ENCODE measurements at regions not wholly inside any gene's neighbourhood (a gene's known extent, or its start where the extent isn't known, plus 50 kb on each side); places are given as distances from the start of the nearest gene placed in this dataset.
A peak's percentile ranks its signal among the peaks of the same experiment; 100 is the strongest.
"Not testable (repeated sequence)": the region's sequence is repeated elsewhere in the genome, so short reads cannot be mapped to it uniquely, and the experiment has no call there.

- peaks cover 0 to 3% (median 0%) of the 10 kb centered on the region in 3 donors for H3K4me1 ChIP-seq (ENCODE audit: control insufficient read depth in 2 of 3, insufficient read depth in 2 of 3, low read depth in 1 of 3, low read length in 3 of 3)
Measured at GRCh38 chr20:25848222-25848621, 151.6 kb upstream of the ZNF337 start.

DNA sequence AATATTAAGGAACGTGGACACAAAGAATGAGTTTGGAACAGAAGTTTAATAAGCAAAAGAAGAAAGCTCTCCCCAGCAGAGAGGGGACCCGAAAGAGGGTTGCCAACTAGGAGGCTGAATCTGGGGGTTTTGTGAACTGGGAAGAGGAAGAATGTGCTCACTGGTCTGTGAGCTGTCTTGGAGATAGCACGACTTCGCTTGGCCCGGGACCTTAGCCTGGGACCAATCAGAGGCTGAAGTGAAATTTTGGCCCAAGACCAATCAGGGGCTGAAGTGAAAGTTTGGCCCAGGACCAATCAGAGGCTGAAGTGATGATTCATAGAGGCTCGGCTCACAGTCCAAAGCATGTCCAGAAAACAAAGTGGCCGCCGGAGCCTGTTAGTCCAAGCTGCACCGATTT, 148.0 kb upstream of the ZNF337 start:
- H3K9me3 ChIP-seq (ENCODE audit: control insufficient read depth in 2 of 3, insufficient read depth in 1 of 3, low read length in 3 of 3); FAIRE-seq; intact Hi-C loops (cut with DNase I); H3K4me1 ChIP-seq (ENCODE audit: control insufficient read depth in 2 of 3, insufficient read depth in 2 of 3, low read depth in 1 of 3, low read length in 3 of 3); H3K4me3 ChIP-seq (ENCODE audit: low read length in 3 of 3); DNase-seq; H3K27me3 ChIP-seq (ENCODE audit: control insufficient read depth, insufficient read depth, low read length); H3K36me3 ChIP-seq (ENCODE audit: control insufficient read depth in 2 of 3, insufficient read depth in 3 of 3, low read length in 3 of 3); H3K9ac ChIP-seq (ENCODE audit: low read length in 3 of 3); H3K27ac ChIP-seq (ENCODE audit: low read depth in 2 of 2, low read length in 2 of 2): not testable (repeated sequence)

More at GRCh38 chr20:25848222-25848621, 151.6 kb upstream of the ZNF337 start:
- TF ChIP-seq, protein P1, sequence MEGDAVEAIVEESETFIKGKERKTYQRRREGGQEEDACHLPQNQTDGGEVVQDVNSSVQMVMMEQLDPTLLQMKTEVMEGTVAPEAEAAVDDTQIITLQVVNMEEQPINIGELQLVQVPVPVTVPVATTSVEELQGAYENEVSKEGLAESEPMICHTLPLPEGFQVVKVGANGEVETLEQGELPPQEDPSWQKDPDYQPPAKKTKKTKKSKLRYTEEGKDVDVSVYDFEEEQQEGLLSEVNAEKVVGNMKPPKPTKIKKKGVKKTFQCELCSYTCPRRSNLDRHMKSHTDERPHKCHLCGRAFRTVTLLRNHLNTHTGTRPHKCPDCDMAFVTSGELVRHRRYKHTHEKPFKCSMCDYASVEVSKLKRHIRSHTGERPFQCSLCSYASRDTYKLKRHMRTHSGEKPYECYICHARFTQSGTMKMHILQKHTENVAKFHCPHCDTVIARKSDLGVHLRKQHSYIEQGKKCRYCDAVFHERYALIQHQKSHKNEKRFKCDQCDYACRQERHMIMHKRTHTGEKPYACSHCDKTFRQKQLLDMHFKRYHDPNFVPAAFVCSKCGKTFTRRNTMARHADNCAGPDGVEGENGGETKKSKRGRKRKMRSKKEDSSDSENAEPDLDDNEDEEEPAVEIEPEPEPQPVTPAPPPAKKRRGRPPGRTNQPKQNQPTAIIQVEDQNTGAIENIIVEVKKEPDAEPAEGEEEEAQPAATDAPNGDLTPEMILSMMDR (IDR thresholded peaks at IDR 0.05; ENCODE audit: borderline replicate concordance, extremely low read depth, insufficient read depth), result no peak
- Histone ChIP-seq H3K4me3 (ENCODE audit: low read length in 3 of 3) (no peak overlapping the region), H3K36me3 (ENCODE audit: control insufficient read depth in 2 of 3, insufficient read depth in 3 of 3, low read length in 3 of 3) (no peaks in the 10 kb centered on the region), H3K9ac (ENCODE audit: low read length in 3 of 3) (no peak overlapping the region), H3K9me3 (ENCODE audit: control insufficient read depth in 2 of 3, insufficient read depth in 1 of 3, low read length in 3 of 3) (no peaks in the 10 kb centered on the region), H3K27me3 (ENCODE audit: control insufficient read depth, insufficient read depth, low read length) (no peaks in the 10 kb centered on the region), H3K27ac (ENCODE audit: low read depth in 2 of 2, low read length in 2 of 2) (no peak overlapping the region)
- FAIRE-seq, result no peak
- peak in 1 of 5 donors; percentile 41 for DNase-seq
- intact Hi-C loops (cut with DNase I), result no loop called here

- H3K36me3 ChIP-seq (ENCODE audit: control insufficient read depth in 2 of 3, insufficient read depth in 3 of 3, low read length in 3 of 3); H3K27ac ChIP-seq (ENCODE audit: low read depth in 2 of 2, low read length in 2 of 2); H3K27me3 ChIP-seq (ENCODE audit: control insufficient read depth, insufficient read depth, low read length); H3K4me1 ChIP-seq (ENCODE audit: control insufficient read depth in 2 of 3, insufficient read depth in 2 of 3, low read depth in 1 of 3, low read length in 3 of 3); H3K4me3 ChIP-seq (ENCODE audit: low read length in 3 of 3); H3K9me3 ChIP-seq (ENCODE audit: control insufficient read depth in 2 of 3, insufficient read depth in 1 of 3, low read length in 3 of 3); FAIRE-seq; DNase-seq; H3K9ac ChIP-seq (ENCODE audit: low read length in 3 of 3); intact Hi-C loops (cut with DNase I): not testable (repeated sequence)
Measured at GRCh38 chr20:25813511-25813910, 116.9 kb upstream of the ZNF337 start.

DNA sequence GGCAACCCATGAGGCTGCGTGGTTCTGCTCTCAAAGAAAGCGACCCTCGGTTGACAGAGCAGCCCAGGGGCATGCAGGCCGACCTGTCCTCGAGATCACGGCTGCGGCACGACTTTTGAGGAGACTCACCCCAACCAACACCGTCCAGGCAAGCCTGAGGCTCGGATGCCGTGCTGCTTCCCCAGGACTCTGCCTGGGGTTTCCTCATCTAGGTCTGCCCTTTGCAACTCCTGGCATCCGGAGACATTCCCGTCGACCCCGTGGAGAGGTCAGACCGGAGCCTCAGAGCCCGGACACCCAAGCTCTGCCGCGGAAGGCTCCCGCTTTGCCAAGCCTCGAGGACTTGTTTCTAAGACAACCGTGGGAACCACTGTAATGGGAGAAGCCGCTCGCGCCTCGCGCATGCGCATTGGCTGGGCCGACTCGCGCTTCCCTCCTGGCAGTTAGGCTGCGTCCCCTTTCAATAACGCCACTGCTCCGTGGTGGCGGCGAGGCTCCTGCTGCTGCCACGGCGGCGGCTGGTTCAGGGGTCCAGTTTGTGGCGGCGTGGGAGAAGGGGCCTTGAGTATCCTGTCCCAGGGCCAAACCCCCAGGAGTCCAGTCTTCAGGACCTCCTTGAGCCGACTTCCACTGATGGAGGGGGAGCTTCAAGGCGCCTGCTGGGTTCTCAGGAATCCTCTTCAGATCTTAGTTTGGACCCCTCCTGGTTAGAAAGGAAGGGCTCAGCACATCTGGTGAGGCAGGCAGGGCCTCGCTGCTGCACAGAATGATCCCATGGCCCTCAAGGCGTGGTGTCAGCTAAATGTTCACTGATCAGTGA, 101.7 kb upstream of the ZNF337 start:
- H3K4me3 ChIP-seq (ENCODE audit: low read length in 3 of 3); H3K4me1 ChIP-seq (ENCODE audit: control insufficient read depth in 2 of 3, insufficient read depth in 2 of 3, low read depth in 1 of 3, low read length in 3 of 3); H3K27ac ChIP-seq (ENCODE audit: low read depth in 2 of 2, low read length in 2 of 2); H3K9me3 ChIP-seq (ENCODE audit: control insufficient read depth in 2 of 3, insufficient read depth in 1 of 3, low read length in 3 of 3); DNase-seq; H3K9ac ChIP-seq (ENCODE audit: low read length in 3 of 3); intact Hi-C loops (cut with DNase I); H3K27me3 ChIP-seq (ENCODE audit: control insufficient read depth, insufficient read depth, low read length); H3K36me3 ChIP-seq (ENCODE audit: control insufficient read depth in 2 of 3, insufficient read depth in 3 of 3, low read length in 3 of 3); FAIRE-seq: not testable (repeated sequence)

GRCh38 chr20:25797062-25797461, 100.4 kb upstream of the ZNF337 start:
- DNase-seq; H3K27ac ChIP-seq (ENCODE audit: low read depth in 2 of 2, low read length in 2 of 2); H3K4me1 ChIP-seq (ENCODE audit: control insufficient read depth in 2 of 3, insufficient read depth in 2 of 3, low read depth in 1 of 3, low read length in 3 of 3); H3K9me3 ChIP-seq (ENCODE audit: control insufficient read depth in 2 of 3, insufficient read depth in 1 of 3, low read length in 3 of 3); H3K4me3 ChIP-seq (ENCODE audit: low read length in 3 of 3); H3K36me3 ChIP-seq (ENCODE audit: control insufficient read depth in 2 of 3, insufficient read depth in 3 of 3, low read length in 3 of 3); intact Hi-C loops (cut with DNase I); H3K9ac ChIP-seq (ENCODE audit: low read length in 3 of 3); FAIRE-seq; H3K27me3 ChIP-seq (ENCODE audit: control insufficient read depth, insufficient read depth, low read length): not testable (repeated sequence)

- H3K9ac ChIP-seq (ENCODE audit: low read length in 3 of 3); H3K4me3 ChIP-seq (ENCODE audit: low read length in 3 of 3); DNase-seq; intact Hi-C loops (cut with DNase I); H3K4me1 ChIP-seq (ENCODE audit: control insufficient read depth in 2 of 3, insufficient read depth in 2 of 3, low read depth in 1 of 3, low read length in 3 of 3); H3K27me3 ChIP-seq (ENCODE audit: control insufficient read depth, insufficient read depth, low read length); H3K27ac ChIP-seq (ENCODE audit: low read depth in 2 of 2, low read length in 2 of 2); FAIRE-seq; H3K9me3 ChIP-seq (ENCODE audit: control insufficient read depth in 2 of 3, insufficient read depth in 1 of 3, low read length in 3 of 3); H3K36me3 ChIP-seq (ENCODE audit: control insufficient read depth in 2 of 3, insufficient read depth in 3 of 3, low read length in 3 of 3): not testable (repeated sequence)
Measured at GRCh38 chr20:25777241-25777640, 80.6 kb upstream of the ZNF337 start.

GRCh38 chr20:25774711-25775110, 78.1 kb upstream of the ZNF337 start:
- H3K4me3 ChIP-seq (ENCODE audit: low read length in 3 of 3); H3K27me3 ChIP-seq (ENCODE audit: control insufficient read depth, insufficient read depth, low read length); H3K4me1 ChIP-seq (ENCODE audit: control insufficient read depth in 2 of 3, insufficient read depth in 2 of 3, low read depth in 1 of 3, low read length in 3 of 3); intact Hi-C loops (cut with DNase I); H3K9me3 ChIP-seq (ENCODE audit: control insufficient read depth in 2 of 3, insufficient read depth in 1 of 3, low read length in 3 of 3); H3K36me3 ChIP-seq (ENCODE audit: control insufficient read depth in 2 of 3, insufficient read depth in 3 of 3, low read length in 3 of 3); H3K9ac ChIP-seq (ENCODE audit: low read length in 3 of 3); FAIRE-seq; H3K27ac ChIP-seq (ENCODE audit: low read depth in 2 of 2, low read length in 2 of 2): not testable (repeated sequence)
- peak in 1 of 5 donors; percentile 68 for DNase-seq
